Peyer's patch (tissue), 4 donors: ENCODE measurements at regions not wholly inside any gene's neighbourhood (a gene's known extent, or its start where the extent isn't known, plus 50 kb on each side); places are given as distances from the start of the nearest gene placed in this dataset.

ENCODE experiments used
- CTCF ChIP-seq, 6 experiments: fragments of 450-650 bp in 4 of 6; fragments of 200-600 bp in 2 of 6; sonication (generic) in 1 of 6; IDR thresholded peaks; one replicate each; pipeline ENCODE4 v1.5.1; 2017 to 2019; ENCODE audit warnings: antibody characterized with exemption in 6 of 6, mild to moderate bottlenecking in 3 of 6, moderate library complexity in 1 of 6
- POLR2A ChIP-seq, 2 donors: fragments of 450-650 bp; IDR thresholded peaks; one replicate each; pipeline ENCODE4 v1.5.1; 2017; ENCODE audit warnings: antibody characterized with exemption in 2 of 2, mild to moderate bottlenecking in 2 of 2, moderate library complexity in 2 of 2

GRCh38 chr7:138400400-138400886 is 59.6 kb upstream of the TRIM24 start:
- TF ChIP-seq CTCF (IDR thresholded peaks at IDR 0.05) (no peak), POLR2A (IDR thresholded peaks at IDR 0.05) (no peak)
